DOHH2 (cell line): ENCODE measurements at regions not wholly inside any gene's neighbourhood (a gene's known extent, or its start where the extent isn't known, plus 50 kb on each side); places are given as distances from the start of the nearest gene placed in this dataset.

ENCODE experiments used
- H3F3A ChIP-seq: fragments of 200-600 bp; sonication (generic), shearing (Covaris generic); 2 replicates; pipeline ENCODE4 v1.6.0; 2016; ENCODE audit warnings: antibody characterized with exemption, mild to moderate bottlenecking; ENCODE audit not compliant: control insufficient read depth, insufficient read depth
- H3K27ac ChIP-seq: fragments of 200-600 bp; sonication (generic); 2 replicates; pipeline ENCODE4 v1.5.1; 2014; ENCODE audit warnings: low read depth, mild to moderate bottlenecking, low read length, moderate library complexity
- H3K27me3 ChIP-seq: fragments of 200-600 bp; sonication (generic); 2 replicates; pipeline ENCODE4 v1.6.1; 2014; ENCODE audit warnings: mild to moderate bottlenecking, low read length, mixed read lengths; ENCODE audit not compliant: control insufficient read depth
- H3K36me3 ChIP-seq: fragments of 200-600 bp; sonication (generic); 2 replicates; pipeline ENCODE4 v1.6.1; 2014; ENCODE audit warnings: mild to moderate bottlenecking, low read length, moderate library complexity, mixed read lengths; ENCODE audit not compliant: control insufficient read depth
- H3K4me1 ChIP-seq: fragments of 200-600 bp; sonication (generic); 2 replicates; pipeline ENCODE4 v1.6.1; 2014; ENCODE audit warnings: mild to moderate bottlenecking, low read length, mixed read lengths; ENCODE audit not compliant: control insufficient read depth
- H3K4me2 ChIP-seq: fragments of 200-600 bp; sonication (generic); 2 replicates; pipeline ENCODE4 v1.6.0; 2014; ENCODE audit warnings: mild to moderate bottlenecking, low read length, moderate library complexity
- H3K4me3 ChIP-seq: fragments of 200-600 bp; sonication (generic); 2 replicates; pipeline ENCODE4 v1.5.1; 2014; ENCODE audit warnings: mild to moderate bottlenecking, low read length, mixed read lengths
- H3K79me2 ChIP-seq: fragments of 200-600 bp; sonication (generic); 2 replicates; pipeline ENCODE4 v1.6.1; 2014; ENCODE audit warnings: mild to moderate bottlenecking, low read length, mixed read lengths; ENCODE audit not compliant: control insufficient read depth
- H3K9me2 ChIP-seq: fragments of 200-600 bp; sonication (generic); replicated peaks from 2 replicates; pipeline ENCODE4 v1.6.1; 2014; ENCODE audit warnings: mild to moderate bottlenecking, low read length, mixed read lengths; ENCODE audit not compliant: control insufficient read depth
- H3K9me3 ChIP-seq: fragments of 200-600 bp; sonication (generic); 2 replicates; pipeline ENCODE4 v1.6.1; 2014; ENCODE audit warnings: antibody characterized with exemption, low read length, mixed read lengths; ENCODE audit not compliant: control insufficient read depth, insufficient read depth
- H4K20me1 ChIP-seq: fragments of 200-600 bp; sonication (generic); 2 replicates; pipeline ENCODE4 v1.6.0; 2014; ENCODE audit warnings: low read depth, mild to moderate bottlenecking, antibody characterized with exemption, low read length, moderate library complexity; ENCODE audit not compliant: control insufficient read depth, insufficient read depth
- EZH2phosphoT487 ChIP-seq: fragments of 200-600 bp; sonication (generic); IDR thresholded peaks from 2 replicates; pipeline ENCODE4 v1.6.1; 2017; ENCODE audit warnings: borderline replicate concordance, mild to moderate bottlenecking, antibody characterized with exemption, low read length, moderate library complexity, mixed read lengths
- TF ChIP-seq, protein P1 (sequence below): fragments of 200-600 bp; sonication (generic); IDR thresholded peaks from one replicate; pipeline ENCODE4 v1.5.1; 2014; ENCODE audit warnings: antibody characterized with exemption, mild to moderate bottlenecking, low read depth, low read length; ENCODE audit not compliant: poor library complexity, severe bottlenecking

DNA sequence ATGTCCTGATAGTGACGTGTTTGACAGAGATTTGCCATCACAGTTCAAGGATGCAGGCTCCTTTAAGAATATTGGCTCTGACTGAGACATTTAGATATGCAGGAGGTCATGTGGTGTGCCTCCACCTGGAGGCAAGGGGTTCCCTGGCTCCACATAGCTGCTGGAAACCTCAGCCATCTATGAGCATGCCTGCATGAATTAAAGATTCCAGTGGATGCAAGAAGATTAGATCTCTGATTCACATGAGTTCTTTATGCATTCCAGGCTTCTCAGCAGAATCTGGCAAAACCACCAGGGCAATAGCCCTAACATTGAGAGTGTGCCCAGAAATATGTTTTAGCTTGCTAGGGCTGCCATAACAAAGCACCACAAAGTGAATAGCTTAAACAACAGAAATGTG lies 298.5 kb upstream of the AADAT start:
- no peaks in the 10 kb centered on the region for H3K9me2 ChIP-seq
- H3K4me1 ChIP-seq: no peaks in the 10 kb centered on the region
- TF ChIP-seq, protein P1, sequence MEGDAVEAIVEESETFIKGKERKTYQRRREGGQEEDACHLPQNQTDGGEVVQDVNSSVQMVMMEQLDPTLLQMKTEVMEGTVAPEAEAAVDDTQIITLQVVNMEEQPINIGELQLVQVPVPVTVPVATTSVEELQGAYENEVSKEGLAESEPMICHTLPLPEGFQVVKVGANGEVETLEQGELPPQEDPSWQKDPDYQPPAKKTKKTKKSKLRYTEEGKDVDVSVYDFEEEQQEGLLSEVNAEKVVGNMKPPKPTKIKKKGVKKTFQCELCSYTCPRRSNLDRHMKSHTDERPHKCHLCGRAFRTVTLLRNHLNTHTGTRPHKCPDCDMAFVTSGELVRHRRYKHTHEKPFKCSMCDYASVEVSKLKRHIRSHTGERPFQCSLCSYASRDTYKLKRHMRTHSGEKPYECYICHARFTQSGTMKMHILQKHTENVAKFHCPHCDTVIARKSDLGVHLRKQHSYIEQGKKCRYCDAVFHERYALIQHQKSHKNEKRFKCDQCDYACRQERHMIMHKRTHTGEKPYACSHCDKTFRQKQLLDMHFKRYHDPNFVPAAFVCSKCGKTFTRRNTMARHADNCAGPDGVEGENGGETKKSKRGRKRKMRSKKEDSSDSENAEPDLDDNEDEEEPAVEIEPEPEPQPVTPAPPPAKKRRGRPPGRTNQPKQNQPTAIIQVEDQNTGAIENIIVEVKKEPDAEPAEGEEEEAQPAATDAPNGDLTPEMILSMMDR: no peak
- no peak for TF ChIP-seq EZH2phosphoT487
- no peak overlapping the region for H3K4me3 ChIP-seq
- H3K9me3 ChIP-seq: no peaks in the 10 kb centered on the region
- H4K20me1 ChIP-seq: no peaks in the 10 kb centered on the region
- no peak overlapping the region for H3K27ac ChIP-seq
- H3K27me3 ChIP-seq: no peaks in the 10 kb centered on the region
- H3K36me3 ChIP-seq: no peaks in the 10 kb centered on the region
- H3F3A ChIP-seq: no peaks in the 10 kb centered on the region
- no peaks in the 10 kb centered on the region for H3K79me2 ChIP-seq
- H3K4me2 ChIP-seq: no peak overlapping the region

DNA sequence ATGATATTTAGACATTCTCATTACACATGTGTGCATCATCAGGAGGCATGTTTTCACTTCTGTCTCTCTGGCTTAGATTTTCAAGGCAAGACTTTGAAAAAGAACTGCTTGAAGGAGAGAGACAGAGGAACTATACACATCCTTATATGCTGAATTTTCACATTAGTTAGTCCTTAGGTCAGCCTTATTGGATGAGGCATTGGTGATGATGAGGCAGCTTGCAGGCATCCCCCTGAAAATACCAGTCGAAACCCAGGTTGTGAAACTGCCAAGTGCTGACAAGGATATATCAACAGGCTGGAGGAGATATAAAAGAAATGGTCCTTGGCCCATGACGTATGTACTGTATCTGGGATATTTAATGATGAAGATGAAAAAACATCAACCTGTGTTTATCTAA lies 297.2 kb upstream of the AADAT start:
- Histone ChIP-seq H3K27me3 (no peaks in the 10 kb centered on the region), H4K20me1 (no peaks in the 10 kb centered on the region), H3K9me3 (no peaks in the 10 kb centered on the region), H3K4me3 (no peak overlapping the region), H3F3A (no peaks in the 10 kb centered on the region), H3K79me2 (no peaks in the 10 kb centered on the region), H3K36me3 (no peaks in the 10 kb centered on the region), H3K9me2 (no peaks in the 10 kb centered on the region), H3K4me1 (no peaks in the 10 kb centered on the region), H3K4me2 (no peak overlapping the region), H3K27ac (no peak overlapping the region)
- TF ChIP-seq, protein P1: no peak
- no peak for TF ChIP-seq EZH2phosphoT487

DNA sequence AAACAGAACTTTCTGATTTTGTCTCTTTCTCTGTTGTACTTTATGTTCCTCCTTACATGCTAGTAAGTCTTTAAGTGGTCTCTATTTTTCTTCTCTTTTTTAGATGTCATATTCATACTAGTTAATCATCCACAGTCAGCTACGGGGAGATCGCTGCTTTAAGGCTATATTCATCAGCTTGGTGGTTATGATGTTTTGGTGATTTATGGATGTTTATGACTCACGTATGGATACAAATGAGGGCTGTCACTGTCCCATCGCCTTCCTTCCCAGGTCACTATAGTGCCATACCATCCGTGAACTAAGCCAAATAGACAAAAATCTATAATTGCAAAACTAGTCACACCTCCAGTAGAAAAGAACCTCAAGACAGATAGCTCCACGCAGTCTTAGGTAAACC lies 296.8 kb upstream of the AADAT start:
- H3K27ac ChIP-seq: no peak overlapping the region
- no peaks in the 10 kb centered on the region for H3K79me2 ChIP-seq
- no peak overlapping the region for H3K4me3 ChIP-seq
- H3F3A ChIP-seq: no peaks in the 10 kb centered on the region
- H3K9me2 ChIP-seq: no peaks in the 10 kb centered on the region
- H3K36me3 ChIP-seq: no peaks in the 10 kb centered on the region
- no peaks in the 10 kb centered on the region for H3K27me3 ChIP-seq
- no peak overlapping the region for H3K4me2 ChIP-seq
- H4K20me1 ChIP-seq: no peaks in the 10 kb centered on the region
- TF ChIP-seq EZH2phosphoT487: no peak
- TF ChIP-seq, protein P1: no peak
- H3K4me1 ChIP-seq: no peaks in the 10 kb centered on the region
- no peaks in the 10 kb centered on the region for H3K9me3 ChIP-seq

DNA sequence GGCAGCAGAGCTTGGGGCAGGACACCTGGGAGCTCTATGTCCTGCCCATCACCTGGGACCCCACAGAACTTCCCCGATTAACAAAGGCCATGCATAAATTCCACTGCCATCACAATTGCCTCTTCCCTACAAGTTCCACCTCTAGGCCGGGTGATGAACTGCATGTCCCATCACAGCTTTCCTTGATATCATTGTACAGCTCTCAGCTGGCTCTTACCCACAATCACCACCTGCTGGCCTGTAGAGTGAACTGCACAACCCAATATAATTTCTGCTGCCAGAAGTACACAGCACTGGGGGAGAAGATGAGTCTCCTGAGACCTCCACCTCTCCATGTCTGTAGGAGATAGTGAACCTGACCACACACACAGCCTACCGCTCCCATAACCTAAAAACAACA lies 285.0 kb upstream of the AADAT start:
- no peaks in the 10 kb centered on the region for H4K20me1 ChIP-seq
- no peaks in the 10 kb centered on the region for H3K36me3 ChIP-seq
- H3K4me1 ChIP-seq: no peaks in the 10 kb centered on the region
- no peaks in the 10 kb centered on the region for H3K9me2 ChIP-seq
- H3K27ac ChIP-seq: no peak overlapping the region
- no peaks in the 10 kb centered on the region for H3K9me3 ChIP-seq
- no peaks in the 10 kb centered on the region for H3F3A ChIP-seq
- H3K79me2 ChIP-seq: no peaks in the 10 kb centered on the region
- H3K27me3 ChIP-seq: no peaks in the 10 kb centered on the region
- H3K4me3 ChIP-seq: no peak overlapping the region
- no peak for TF ChIP-seq EZH2phosphoT487
- TF ChIP-seq, protein P1: peak; percentile 80
- H3K4me2 ChIP-seq: no peak overlapping the region
